Neural cell (in vitro differentiated cells): ENCODE measurements at regions not wholly inside any gene's neighbourhood (a gene's known extent, or its start where the extent isn't known, plus 50 kb on each side); places are given as distances from the start of the nearest gene placed in this dataset.

Experiments
- H2AFZ ChIP-seq: fragments of 200-600, 300-800 bp; sonication (generic), shearing (Covaris generic); 2 replicates; pipeline ENCODE4 v1.6.0; 2014; ENCODE audit warnings: low read depth, mild to moderate bottlenecking, antibody characterized with exemption, low read length, moderate library complexity
- H3F3A ChIP-seq: fragments of 200-600 bp; shearing (Covaris generic); 2 replicates; pipeline ENCODE4 v1.6.1; 2016; ENCODE audit warnings: mild to moderate bottlenecking, moderate library complexity, mixed read lengths, antibody characterized with exemption, low read length; ENCODE audit not compliant: insufficient read depth, poor library complexity, severe bottlenecking
- H3K27ac ChIP-seq: fragments of 200-600, 300-800 bp; sonication (generic), shearing (Covaris generic); 2 replicates; pipeline ENCODE4 v1.5.1; 2014; ENCODE audit warnings: mild to moderate bottlenecking, low read length, moderate library complexity
- H3K27me3 ChIP-seq: fragments of 300-800, 200-600 bp; sonication (generic), shearing (Covaris generic); 2 replicates; pipeline ENCODE4 v1.6.0; 2014; ENCODE audit warnings: mild to moderate bottlenecking, low read depth, low read length, moderate library complexity; ENCODE audit not compliant: insufficient read depth
- H3K36me3 ChIP-seq: fragments of 300-800, 200-600 bp; sonication (generic), shearing (Covaris generic); 2 replicates; pipeline ENCODE4 v1.5.1; 2014; ENCODE audit warnings: mild to moderate bottlenecking, antibody characterized with exemption, low read length, moderate library complexity; ENCODE audit not compliant: insufficient read depth
- H3K4me2 ChIP-seq: fragments of 300-800, 200-600 bp; sonication (generic), shearing (Covaris generic); 2 replicates; pipeline ENCODE4 v1.6.0; 2014; ENCODE audit warnings: mild to moderate bottlenecking, low read length
- H3K4me3 ChIP-seq: fragments of 300-800, 200-600 bp; sonication (generic), shearing (Covaris generic); 2 replicates; pipeline ENCODE4 v1.5.1; 2014; ENCODE audit warnings: mild to moderate bottlenecking, low read length, moderate library complexity
- H3K79me2 ChIP-seq: fragments of 200-600 bp; shearing (Covaris generic); replicated peaks from 2 replicates; pipeline ENCODE4 v1.6.0; 2014; ENCODE audit warnings: mild to moderate bottlenecking, low read length, moderate library complexity; ENCODE audit not compliant: insufficient read depth
- H3K9ac ChIP-seq: fragments of 300-800, 200-600 bp; sonication (generic), shearing (Covaris generic); 2 replicates; pipeline ENCODE4 v1.6.1; 2016; ENCODE audit warnings: mild to moderate bottlenecking, low read length, mixed read lengths
- H3K9me2 ChIP-seq: fragments of 200-600 bp; shearing (Covaris generic); 2 replicates; pipeline ENCODE4 v1.6.1; 2016; ENCODE audit warnings: mild to moderate bottlenecking, low read length, mixed read lengths; ENCODE audit not compliant: insufficient read depth
- H3K9me3 ChIP-seq: fragments of 200-600, 300-800 bp; sonication (generic), shearing (Covaris generic); 2 replicates; pipeline ENCODE4 v1.6.1; 2016; ENCODE audit warnings: mild to moderate bottlenecking, mixed run types, low read length, moderate library complexity, mixed read lengths
- H4K20me1 ChIP-seq: fragments of 200-600 bp; shearing (Covaris generic); 2 replicates; pipeline ENCODE4 v1.6.1; 2016; ENCODE audit warnings: mild to moderate bottlenecking, mixed run types; ENCODE audit not compliant: insufficient read depth
- EP300 ChIP-seq: fragments of 450-650 bp; conservative IDR thresholded peaks from 2 replicates; pipeline ENCODE4 v1.6.1; 2014; ENCODE audit warnings: antibody characterized with exemption, mild to moderate bottlenecking, moderate library complexity; ENCODE audit not compliant: poor library complexity, severe bottlenecking
- EZH2 ChIP-seq: fragments of 200-600, 300-800 bp; shearing (Covaris generic), sonication (generic); IDR thresholded peaks from 2 replicates; pipeline ENCODE4 v1.6.1; 2014; ENCODE audit warnings: antibody characterized with exemption, low read length, borderline replicate concordance, mild to moderate bottlenecking; ENCODE audit not compliant: insufficient read depth, poor library complexity, severe bottlenecking
- MXI1 ChIP-seq: fragments of 450-650 bp; conservative IDR thresholded peaks from 2 replicates; pipeline ENCODE4 v1.6.1; 2014; ENCODE audit warnings: antibody characterized with exemption, mild to moderate bottlenecking; ENCODE audit not compliant: poor library complexity, severe bottlenecking
- POLR2AphosphoS5 ChIP-seq: IDR thresholded peaks from 2 replicates; pipeline ENCODE4 v1.6.1; 2012
- RAD21 ChIP-seq: fragments of 450-650 bp; conservative IDR thresholded peaks from 2 replicates; pipeline ENCODE4 v1.6.1; 2014; ENCODE audit warnings: antibody characterized with exemption, mild to moderate bottlenecking, moderate library complexity
- SMC3 ChIP-seq: fragments of 450-650 bp; conservative IDR thresholded peaks from 2 replicates; pipeline ENCODE4 v1.6.1; 2014; ENCODE audit warnings: antibody characterized with exemption, mild to moderate bottlenecking, moderate library complexity; ENCODE audit not compliant: poor library complexity
- TAF1 ChIP-seq: IDR thresholded peaks from 2 replicates; pipeline ENCODE4 v1.6.1; 2012; ENCODE audit warnings: low read depth
- TF ChIP-seq, protein P1 (sequence below): IDR thresholded peaks from 2 replicates; pipeline ENCODE4 v1.6.1; 2012; ENCODE audit warnings: borderline replicate concordance
- TF ChIP-seq, protein P2 (sequence below): fragments of 450-650 bp; IDR thresholded peaks from 2 replicates; pipeline ENCODE4 v1.5.1; 2014; ENCODE audit warnings: antibody characterized with exemption, mild to moderate bottlenecking, moderate library complexity; ENCODE audit not compliant: poor library complexity, severe bottlenecking

GRCh38 chr5:107774316-107774715 lies 103.6 kb upstream of the EFNA5 start:
- no peaks in the 10 kb centered on the region for H3K79me2 ChIP-seq
- H3K4me3 ChIP-seq, result no peak overlapping the region
- H3F3A ChIP-seq, result no peaks in the 10 kb centered on the region
- no peaks in the 10 kb centered on the region for H3K27me3 ChIP-seq
- H3K27ac ChIP-seq, result no peak overlapping the region
- no peaks in the 10 kb centered on the region for H3K9me2 ChIP-seq
- no peaks in the 10 kb centered on the region for H3K9me3 ChIP-seq
- no peaks in the 10 kb centered on the region for H4K20me1 ChIP-seq
- no peak overlapping the region for H2AFZ ChIP-seq
- H3K4me2 ChIP-seq, result no peak overlapping the region
- no peak overlapping the region for H3K9ac ChIP-seq
- H3K36me3 ChIP-seq, result no peaks in the 10 kb centered on the region
- TF ChIP-seq EP300, result no peak
- TF ChIP-seq RAD21, result no peak
- TF ChIP-seq, protein P1, sequence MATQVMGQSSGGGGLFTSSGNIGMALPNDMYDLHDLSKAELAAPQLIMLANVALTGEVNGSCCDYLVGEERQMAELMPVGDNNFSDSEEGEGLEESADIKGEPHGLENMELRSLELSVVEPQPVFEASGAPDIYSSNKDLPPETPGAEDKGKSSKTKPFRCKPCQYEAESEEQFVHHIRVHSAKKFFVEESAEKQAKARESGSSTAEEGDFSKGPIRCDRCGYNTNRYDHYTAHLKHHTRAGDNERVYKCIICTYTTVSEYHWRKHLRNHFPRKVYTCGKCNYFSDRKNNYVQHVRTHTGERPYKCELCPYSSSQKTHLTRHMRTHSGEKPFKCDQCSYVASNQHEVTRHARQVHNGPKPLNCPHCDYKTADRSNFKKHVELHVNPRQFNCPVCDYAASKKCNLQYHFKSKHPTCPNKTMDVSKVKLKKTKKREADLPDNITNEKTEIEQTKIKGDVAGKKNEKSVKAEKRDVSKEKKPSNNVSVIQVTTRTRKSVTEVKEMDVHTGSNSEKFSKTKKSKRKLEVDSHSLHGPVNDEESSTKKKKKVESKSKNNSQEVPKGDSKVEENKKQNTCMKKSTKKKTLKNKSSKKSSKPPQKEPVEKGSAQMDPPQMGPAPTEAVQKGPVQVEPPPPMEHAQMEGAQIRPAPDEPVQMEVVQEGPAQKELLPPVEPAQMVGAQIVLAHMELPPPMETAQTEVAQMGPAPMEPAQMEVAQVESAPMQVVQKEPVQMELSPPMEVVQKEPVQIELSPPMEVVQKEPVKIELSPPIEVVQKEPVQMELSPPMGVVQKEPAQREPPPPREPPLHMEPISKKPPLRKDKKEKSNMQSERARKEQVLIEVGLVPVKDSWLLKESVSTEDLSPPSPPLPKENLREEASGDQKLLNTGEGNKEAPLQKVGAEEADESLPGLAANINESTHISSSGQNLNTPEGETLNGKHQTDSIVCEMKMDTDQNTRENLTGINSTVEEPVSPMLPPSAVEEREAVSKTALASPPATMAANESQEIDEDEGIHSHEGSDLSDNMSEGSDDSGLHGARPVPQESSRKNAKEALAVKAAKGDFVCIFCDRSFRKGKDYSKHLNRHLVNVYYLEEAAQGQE, result no peak
- TF ChIP-seq EZH2, result no peak
- no peak for TF ChIP-seq POLR2AphosphoS5
- no peak for TF ChIP-seq TAF1

GRCh38 chr5:107773479-107773878 lies 102.7 kb upstream of the EFNA5 start:
- Histone ChIP-seq H3K79me2 (no peaks in the 10 kb centered on the region), H4K20me1 (no peaks in the 10 kb centered on the region), H3K9me3 (no peaks in the 10 kb centered on the region), H3K4me2 (no peak overlapping the region), H3K27me3 (no peaks in the 10 kb centered on the region), H3K36me3 (no peaks in the 10 kb centered on the region), H3K9me2 (no peaks in the 10 kb centered on the region), H3K4me3 (no peak overlapping the region), H3K27ac (no peak overlapping the region), H2AFZ (no peak overlapping the region), H3K9ac (no peak overlapping the region), H3F3A (no peaks in the 10 kb centered on the region)
- TF ChIP-seq POLR2AphosphoS5 (no peak), RAD21 (no peak), EZH2 (no peak), EP300 (no peak), SMC3 (no peak), TAF1 (no peak), MXI1 (no peak)
- TF ChIP-seq, protein P2, sequence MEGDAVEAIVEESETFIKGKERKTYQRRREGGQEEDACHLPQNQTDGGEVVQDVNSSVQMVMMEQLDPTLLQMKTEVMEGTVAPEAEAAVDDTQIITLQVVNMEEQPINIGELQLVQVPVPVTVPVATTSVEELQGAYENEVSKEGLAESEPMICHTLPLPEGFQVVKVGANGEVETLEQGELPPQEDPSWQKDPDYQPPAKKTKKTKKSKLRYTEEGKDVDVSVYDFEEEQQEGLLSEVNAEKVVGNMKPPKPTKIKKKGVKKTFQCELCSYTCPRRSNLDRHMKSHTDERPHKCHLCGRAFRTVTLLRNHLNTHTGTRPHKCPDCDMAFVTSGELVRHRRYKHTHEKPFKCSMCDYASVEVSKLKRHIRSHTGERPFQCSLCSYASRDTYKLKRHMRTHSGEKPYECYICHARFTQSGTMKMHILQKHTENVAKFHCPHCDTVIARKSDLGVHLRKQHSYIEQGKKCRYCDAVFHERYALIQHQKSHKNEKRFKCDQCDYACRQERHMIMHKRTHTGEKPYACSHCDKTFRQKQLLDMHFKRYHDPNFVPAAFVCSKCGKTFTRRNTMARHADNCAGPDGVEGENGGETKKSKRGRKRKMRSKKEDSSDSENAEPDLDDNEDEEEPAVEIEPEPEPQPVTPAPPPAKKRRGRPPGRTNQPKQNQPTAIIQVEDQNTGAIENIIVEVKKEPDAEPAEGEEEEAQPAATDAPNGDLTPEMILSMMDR, result no peak
- TF ChIP-seq, protein P1, result no peak
